GM12891 (cell line): ENCODE measurements at regions not wholly inside any gene's neighbourhood (a gene's known extent, or its start where the extent isn't known, plus 50 kb on each side); places are given as distances from the start of the nearest gene placed in this dataset.

Experiments used
- POLR2A ChIP-seq: IDR thresholded peaks from 2 replicates; pipeline ENCODE4 v1.6.1; 2011; ENCODE audit warnings: low read depth, low read length, control low read depth
- POLR2AphosphoS5 ChIP-seq: IDR thresholded peaks from 2 replicates; pipeline ENCODE4 v1.6.1; 2011; ENCODE audit warnings: low read depth, low read length, control low read depth
- TAF1 ChIP-seq: IDR thresholded peaks from 2 replicates; pipeline ENCODE4 v1.6.1; 2011; ENCODE audit warnings: low read depth, low read length, control low read depth

GRCh38 chr18:46350598-46351159, 246.5 kb downstream of the HAUS1 start:
- no peak for TF ChIP-seq POLR2A
- TF ChIP-seq TAF1: no peak
- TF ChIP-seq POLR2AphosphoS5: no peak
